AG04449 (cell line): ENCODE measurements at regions not wholly inside any gene's neighbourhood (a gene's known extent, or its start where the extent isn't known, plus 50 kb on each side); places are given as distances from the start of the nearest gene placed in this dataset.

Experiments
- CTCF ChIA-PET: fragments of 350-600 bp; formaldehyde crosslinking; extraction: SDS; loops from one replicate; lab custom pipeline; 2021; ENCODE audit warnings: antibody characterized with exemption; lab: Yijun Ruan, JAX
- POLR2A ChIA-PET: fragments of 400-600, 350-600 bp; formaldehyde crosslinking; extraction: SDS; loops from one replicate; lab custom pipeline; 2020; ENCODE audit warnings: antibody characterized with exemption, inconsistent platforms; lab: Yijun Ruan, JAX
- DNase-seq: peaks from one replicate; pipeline ENCODE4 v3.0.0-alpha.2; 2010; ENCODE audit warnings: low read depth, low spot score
- H3K4me3 ChIP-seq: 2 replicates; pipeline ENCODE4 v1.5.1; 2011; ENCODE audit warnings: low read depth, mild to moderate bottlenecking, control low read depth, low read length
- CTCF ChIP-seq: IDR thresholded peaks from one replicate; pipeline ENCODE4 v1.5.1; 2011; ENCODE audit warnings: mild to moderate bottlenecking, moderate library complexity, low read length, control low read depth, inconsistent platforms; ENCODE audit not compliant: insufficient read depth; ENCODE audit errors: missing control alignments

- CTCF ChIA-PET = no interaction called here
- no peak overlapping the region for H3K4me3 ChIP-seq
- POLR2A ChIA-PET = no interaction called here
- DNase-seq = no peak
- no peak for TF ChIP-seq CTCF
Observed at GRCh38 chr11:107196732-107197131, 178.5 kb upstream of the GUCY1A2 start.

- ChIA-PET CTCF (no interaction called here), POLR2A (no interaction called here)
- no peak for DNase-seq
- no peak for TF ChIP-seq CTCF
- no peak overlapping the region for H3K4me3 ChIP-seq
Observed at GRCh38 chr11:107184986-107185385, 166.7 kb upstream of the GUCY1A2 start.

GRCh38 chr11:107183953-107184352, 165.7 kb upstream of the GUCY1A2 start:
- ChIA-PET POLR2A (no interaction called here), CTCF (no interaction called here)
- no peak for TF ChIP-seq CTCF
- H3K4me3 ChIP-seq = no peak overlapping the region
- DNase-seq = no peak

- POLR2A ChIA-PET = no interaction called here
- no peak for DNase-seq
- H3K4me3 ChIP-seq = no peak overlapping the region
- CTCF ChIA-PET = no interaction called here
- no peak for TF ChIP-seq CTCF
Observed at GRCh38 chr11:107182978-107183377, 164.7 kb upstream of the GUCY1A2 start.

GRCh38 chr11:107180236-107180635, 162.0 kb upstream of the GUCY1A2 start:
- no peak overlapping the region for H3K4me3 ChIP-seq
- POLR2A ChIA-PET = no interaction called here
- TF ChIP-seq CTCF = no peak
- CTCF ChIA-PET = no interaction called here
- DNase-seq = no peak

GRCh38 chr11:107179829-107180228, 161.6 kb upstream of the GUCY1A2 start:
- TF ChIP-seq CTCF = no peak
- H3K4me3 ChIP-seq = no peak overlapping the region
- ChIA-PET POLR2A (no interaction called here), CTCF (no interaction called here)
- DNase-seq = no peak
